ENCODE measurements at regions not wholly inside any gene's neighbourhood (a gene's known extent, or its start where the extent isn't known, plus 50 kb on each side); places are given as distances from the start of the nearest gene placed in this dataset.

DNA sequence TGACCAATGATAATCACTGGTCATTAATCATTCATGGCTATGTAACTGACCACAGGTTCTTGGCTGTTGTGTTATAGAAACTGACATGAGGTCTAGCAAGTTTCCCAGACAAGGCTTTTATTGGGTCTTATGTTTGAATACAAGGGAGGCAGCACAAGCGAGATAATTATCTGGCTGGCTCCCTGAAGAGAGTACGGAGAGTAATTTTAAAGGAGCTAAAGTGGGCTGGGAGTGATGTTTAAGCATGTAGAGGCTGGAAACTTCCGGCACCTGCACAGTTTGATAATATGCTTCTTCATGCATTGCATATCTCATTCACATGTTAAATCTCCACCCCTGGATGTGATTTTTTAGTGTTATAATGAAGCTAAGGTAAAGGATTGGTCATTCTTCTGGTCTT lies 116.2 kb upstream of the KCNK1 start:
- Histone ChIP-seq H3K14ac (ENCODE audit: insufficient read depth, low read length) (no peak overlapping the region), H3K18ac (ENCODE audit: insufficient read length, low read depth, low read length) (no peak overlapping the region), H3K4me1 (ENCODE audit: insufficient read depth, low read length) (no peaks in the 10 kb centered on the region; the same call in 1 of the 2 replicates), H4K91ac (ENCODE audit: insufficient read length, low read depth, low read length) (no peak overlapping the region), H3K79me1 (ENCODE audit: insufficient read depth, low read depth, low read length, poor library complexity, severe bottlenecking) (no peaks in the 10 kb centered on the region), H3K27ac (ENCODE audit: insufficient read length, low read depth, low read length) (no peak overlapping the region), H3K79me2 (ENCODE audit: insufficient read depth, low read length) (no peaks in the 10 kb centered on the region), H3K27me3 (ENCODE audit: insufficient read depth, low read length) (no peaks in the 10 kb centered on the region), H4K8ac (replicated peaks; ENCODE audit: insufficient read length, low read depth, low read length) (no peak overlapping the region), H3K23ac (ENCODE audit: insufficient read length, low read depth, low read length) (no peak overlapping the region), H4K20me1 (ENCODE audit: control insufficient read depth, insufficient read depth, insufficient read length) (no peaks in the 10 kb centered on the region), H2BK120ac (ENCODE audit: low read depth, low read length, poor library complexity, severe bottlenecking) (no peak overlapping the region), H3K4me2 (ENCODE audit: insufficient read depth, insufficient read length, low read length) (no peak overlapping the region), H3K23me2 (ENCODE audit: insufficient read length, low read depth, low read length, poor library complexity, severe bottlenecking) (no peaks in the 10 kb centered on the region), H4K5ac (ENCODE audit: insufficient read length, low read depth, low read length) (no peak overlapping the region), H2AK5ac (ENCODE audit: insufficient read length, low read length) (no peak overlapping the region), H2BK20ac (ENCODE audit: low read depth, low read length, poor library complexity, severe bottlenecking) (no peak overlapping the region), H3K4ac (ENCODE audit: low read depth, low read length) (no peak overlapping the region), H2BK5ac (ENCODE audit: insufficient read length, low read length) (no peak overlapping the region), H3K56ac (ENCODE audit: insufficient read length, low read depth, low read length) (no peak overlapping the region), H3K9ac (ENCODE audit: extremely low read depth, insufficient read length, low read length) (no peak overlapping the region), H3K9me3 (ENCODE audit: control insufficient read depth, low read depth, low read length) (no peaks in the 10 kb centered on the region), H2BK12ac (ENCODE audit: insufficient read length, low read depth, low read length) (no peak overlapping the region), H2BK15ac (ENCODE audit: low read depth, low read length) (no peak overlapping the region), H2AFZ (ENCODE audit: low read length) (no peak overlapping the region), H3T11ph (ENCODE audit: low read length) (no peak overlapping the region)
- Mint-ChIP-seq H3K27ac (no peak overlapping the region), H3K27me3 (ENCODE audit: low read depth) (no peaks in the 10 kb centered on the region), H3K9me3 (peaks cover 2 to 11% of the 10 kb centered on the region in 2 experiments), H3K4me1 (peaks cover 26 to 33% of the 10 kb centered on the region in 2 experiments), H3K36me3 (ENCODE audit: insufficient read depth in 1 of 3, low read depth in 3 of 3) (peaks cover 0 to 10% (median 4%) of the 10 kb centered on the region in 3 experiments; a peak in 4 of 7 replicates), H3K4me3 (no peak overlapping the region)
- DNase-seq: no peak
- TF ChIP-seq, protein P1, sequence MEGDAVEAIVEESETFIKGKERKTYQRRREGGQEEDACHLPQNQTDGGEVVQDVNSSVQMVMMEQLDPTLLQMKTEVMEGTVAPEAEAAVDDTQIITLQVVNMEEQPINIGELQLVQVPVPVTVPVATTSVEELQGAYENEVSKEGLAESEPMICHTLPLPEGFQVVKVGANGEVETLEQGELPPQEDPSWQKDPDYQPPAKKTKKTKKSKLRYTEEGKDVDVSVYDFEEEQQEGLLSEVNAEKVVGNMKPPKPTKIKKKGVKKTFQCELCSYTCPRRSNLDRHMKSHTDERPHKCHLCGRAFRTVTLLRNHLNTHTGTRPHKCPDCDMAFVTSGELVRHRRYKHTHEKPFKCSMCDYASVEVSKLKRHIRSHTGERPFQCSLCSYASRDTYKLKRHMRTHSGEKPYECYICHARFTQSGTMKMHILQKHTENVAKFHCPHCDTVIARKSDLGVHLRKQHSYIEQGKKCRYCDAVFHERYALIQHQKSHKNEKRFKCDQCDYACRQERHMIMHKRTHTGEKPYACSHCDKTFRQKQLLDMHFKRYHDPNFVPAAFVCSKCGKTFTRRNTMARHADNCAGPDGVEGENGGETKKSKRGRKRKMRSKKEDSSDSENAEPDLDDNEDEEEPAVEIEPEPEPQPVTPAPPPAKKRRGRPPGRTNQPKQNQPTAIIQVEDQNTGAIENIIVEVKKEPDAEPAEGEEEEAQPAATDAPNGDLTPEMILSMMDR (conservative IDR thresholded peaks at IDR 0.05): no peak
- no CpG with 5 or more reads among the region's 3 CpGs for WGBS (ENCODE audit: extremely low coverage, insufficient read length, low lambda C conversion rate)

Data from H9 (cell line).